Smooth muscle cell (in vitro differentiated cells): ENCODE measurements at regions not wholly inside any gene's neighbourhood (a gene's known extent, or its start where the extent isn't known, plus 50 kb on each side); places are given as distances from the start of the nearest gene placed in this dataset.

Source experiments
- DNase-seq: peaks from one replicate; lab custom pipeline; 2025; ENCODE audit not compliant: unreplicated experiment; lab: John Stamatoyannopoulos, UW
- H2AFZ ChIP-seq: fragments of 200-600 bp; sonication (generic); 2 replicates; pipeline ENCODE4 v1.6.0; 2016; ENCODE audit warnings: antibody characterized with exemption, low read depth, mild to moderate bottlenecking
- H3F3A ChIP-seq: fragments of 200-600 bp; sonication (generic); 2 replicates; pipeline ENCODE4 v1.6.0; 2017; ENCODE audit warnings: antibody characterized with exemption, low read depth
- H3K27ac ChIP-seq: fragments of 200-600 bp; sonication (generic); 2 replicates; pipeline ENCODE4 v1.5.1; 2016; ENCODE audit warnings: low read depth, mild to moderate bottlenecking
- H3K27me3 ChIP-seq: fragments of 200-600 bp; sonication (generic); 2 replicates; pipeline ENCODE4 v1.6.1; 2016; ENCODE audit warnings: low read depth, mild to moderate bottlenecking
- H3K36me3 ChIP-seq: fragments of 200-600 bp; sonication (generic); 2 replicates; pipeline ENCODE4 v1.5.1; 2016; ENCODE audit warnings: low read depth
- H3K4me1 ChIP-seq: fragments of 200-600 bp; sonication (generic); 2 replicates; pipeline ENCODE4 v1.5.1; 2016; ENCODE audit warnings: low read depth
- H3K4me2 ChIP-seq: fragments of 200-600 bp; sonication (generic); 2 replicates; pipeline ENCODE4 v1.6.0; 2016; ENCODE audit warnings: mild to moderate bottlenecking
- H3K4me3 ChIP-seq: fragments of 200-600 bp; sonication (generic); 2 replicates; pipeline ENCODE4 v1.5.1; 2016; ENCODE audit warnings: mild to moderate bottlenecking
- H3K79me2 ChIP-seq: fragments of 200-600 bp; sonication (generic); 2 replicates; pipeline ENCODE4 v1.6.0; 2016; ENCODE audit warnings: low read depth, mild to moderate bottlenecking
- H3K9ac ChIP-seq: fragments of 200-600 bp; sonication (generic); 2 replicates; pipeline ENCODE4 v1.6.0; 2016; ENCODE audit warnings: low read depth
- H3K9me3 ChIP-seq: fragments of 200-600 bp; sonication (generic); replicated peaks from 2 replicates; pipeline ENCODE4 v1.5.1; 2016; ENCODE audit warnings: low read depth
- H4K20me1 ChIP-seq: fragments of 200-600 bp; sonication (generic); 2 replicates; pipeline ENCODE4 v1.6.0; 2016; ENCODE audit warnings: low read depth
- WGBS: methylation state at CpG from one replicate; pipeline ENCODE4 v1.1.7; 2016; ENCODE audit warnings: low lambda C conversion rate; 5-methylcytosine and 5-hydroxymethylcytosine counted together
- TF ChIP-seq, protein P1 (sequence below): fragments of 200-600 bp; sonication (generic); IDR thresholded peaks from 2 replicates; pipeline ENCODE4 v1.5.1; 2017; ENCODE audit warnings: borderline replicate concordance, mild to moderate bottlenecking, antibody characterized with exemption; ENCODE audit not compliant: insufficient read depth, poor library complexity, severe bottlenecking

DNA sequence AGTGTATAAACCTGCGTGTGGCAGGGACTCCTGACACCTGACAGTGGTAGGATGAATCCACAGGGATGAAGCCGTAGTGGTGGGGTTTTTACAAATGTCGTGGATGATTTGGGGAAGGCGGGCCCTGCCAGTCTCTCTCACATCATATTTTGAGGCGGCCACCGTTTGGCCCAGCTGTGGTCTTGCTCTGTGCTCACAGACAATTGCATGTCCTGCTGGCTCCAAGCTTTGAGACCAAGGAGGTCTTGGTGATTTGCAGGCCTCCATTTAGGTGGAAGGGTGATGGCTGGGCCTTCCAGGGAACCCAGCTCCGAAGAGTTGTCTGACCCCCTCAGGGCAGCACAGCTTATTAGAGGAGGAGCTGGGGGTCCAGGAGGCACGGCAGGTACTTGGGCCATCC is 151.1 kb upstream of the SHH start:
- no peak overlapping the region for H3K4me2 ChIP-seq

DNA sequence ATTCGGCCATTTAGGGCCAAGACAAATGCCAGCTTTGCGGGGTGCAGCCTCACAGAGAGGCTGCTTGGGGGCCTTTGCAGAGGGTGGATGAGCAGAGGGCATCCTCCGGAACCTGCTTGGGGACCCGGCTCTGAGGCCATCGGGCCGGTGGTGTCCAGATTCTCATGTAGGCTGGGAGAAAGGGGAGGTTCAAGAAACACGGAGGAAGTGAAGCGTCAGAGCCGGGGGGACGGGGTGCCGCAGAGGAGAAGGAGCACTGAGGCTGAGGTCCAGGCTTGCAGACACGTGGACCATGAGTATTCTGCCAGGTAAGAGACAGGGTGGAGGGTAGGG is 150.7 kb upstream of the SHH start:
- Histone ChIP-seq H3K27me3 (peaks cover 10% of the 10 kb centered on the region), H3K9ac (no peak overlapping the region), H3F3A (no peaks in the 10 kb centered on the region), H3K36me3 (no peaks in the 10 kb centered on the region), H3K4me3 (no peak overlapping the region), H3K4me1 (no peaks in the 10 kb centered on the region), H3K9me3 (no peaks in the 10 kb centered on the region), H3K4me2 (no peak overlapping the region), H2AFZ (no peak overlapping the region), H3K27ac (no peak overlapping the region), H3K79me2 (no peaks in the 10 kb centered on the region), H4K20me1 (no peaks in the 10 kb centered on the region)
- TF ChIP-seq, protein P1, sequence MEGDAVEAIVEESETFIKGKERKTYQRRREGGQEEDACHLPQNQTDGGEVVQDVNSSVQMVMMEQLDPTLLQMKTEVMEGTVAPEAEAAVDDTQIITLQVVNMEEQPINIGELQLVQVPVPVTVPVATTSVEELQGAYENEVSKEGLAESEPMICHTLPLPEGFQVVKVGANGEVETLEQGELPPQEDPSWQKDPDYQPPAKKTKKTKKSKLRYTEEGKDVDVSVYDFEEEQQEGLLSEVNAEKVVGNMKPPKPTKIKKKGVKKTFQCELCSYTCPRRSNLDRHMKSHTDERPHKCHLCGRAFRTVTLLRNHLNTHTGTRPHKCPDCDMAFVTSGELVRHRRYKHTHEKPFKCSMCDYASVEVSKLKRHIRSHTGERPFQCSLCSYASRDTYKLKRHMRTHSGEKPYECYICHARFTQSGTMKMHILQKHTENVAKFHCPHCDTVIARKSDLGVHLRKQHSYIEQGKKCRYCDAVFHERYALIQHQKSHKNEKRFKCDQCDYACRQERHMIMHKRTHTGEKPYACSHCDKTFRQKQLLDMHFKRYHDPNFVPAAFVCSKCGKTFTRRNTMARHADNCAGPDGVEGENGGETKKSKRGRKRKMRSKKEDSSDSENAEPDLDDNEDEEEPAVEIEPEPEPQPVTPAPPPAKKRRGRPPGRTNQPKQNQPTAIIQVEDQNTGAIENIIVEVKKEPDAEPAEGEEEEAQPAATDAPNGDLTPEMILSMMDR = no peak
- DNase-seq = no peak
- WGBS = 97% methylated on average over 12 of the region's 12 CpGs

More for the DNA sequence above, 151.1 kb upstream of the SHH start:
- no peaks in the 10 kb centered on the region for H3K36me3 ChIP-seq
- no peak overlapping the region for H3K9ac ChIP-seq
- H3K27ac ChIP-seq = no peak overlapping the region
- no peak overlapping the region for H2AFZ ChIP-seq
- no peaks in the 10 kb centered on the region for H3F3A ChIP-seq
- WGBS = 89% methylated on average over 8 of the region's 8 CpGs
- TF ChIP-seq, protein P1 = no peak
- H3K9me3 ChIP-seq = no peaks in the 10 kb centered on the region
- peaks cover 10% of the 10 kb centered on the region for H3K27me3 ChIP-seq
- H3K4me1 ChIP-seq = no peaks in the 10 kb centered on the region
- DNase-seq = no peak
- H4K20me1 ChIP-seq = no peaks in the 10 kb centered on the region
- H3K4me3 ChIP-seq = no peak overlapping the region
- no peaks in the 10 kb centered on the region for H3K79me2 ChIP-seq

GRCh38 chr7:155962191-155962967 is 150.1 kb upstream of the SHH start:
- 77% methylated on average over 13 of the region's 13 CpGs for WGBS
- Histone ChIP-seq H3K27me3 (peaks cover 10% of the 10 kb centered on the region), H3K79me2 (no peaks in the 10 kb centered on the region), H3F3A (no peaks in the 10 kb centered on the region), H3K4me3 (no peak overlapping the region), H4K20me1 (no peaks in the 10 kb centered on the region), H3K27ac (no peak overlapping the region), H3K9me3 (no peaks in the 10 kb centered on the region), H2AFZ (no peak overlapping the region), H3K36me3 (no peaks in the 10 kb centered on the region), H3K4me2 (no peak overlapping the region), H3K4me1 (no peaks in the 10 kb centered on the region), H3K9ac (no peak overlapping the region)
- no peak for DNase-seq
- TF ChIP-seq, protein P1 = no peak
